ENCODE measurements at regions not wholly inside any gene's neighbourhood (a gene's known extent, or its start where the extent isn't known, plus 50 kb on each side); places are given as distances from the start of the nearest gene placed in this dataset.
"Not testable (repeated sequence)": the region's sequence is repeated elsewhere in the genome, so short reads cannot be mapped to it uniquely, and the experiment has no call there.

DNA sequence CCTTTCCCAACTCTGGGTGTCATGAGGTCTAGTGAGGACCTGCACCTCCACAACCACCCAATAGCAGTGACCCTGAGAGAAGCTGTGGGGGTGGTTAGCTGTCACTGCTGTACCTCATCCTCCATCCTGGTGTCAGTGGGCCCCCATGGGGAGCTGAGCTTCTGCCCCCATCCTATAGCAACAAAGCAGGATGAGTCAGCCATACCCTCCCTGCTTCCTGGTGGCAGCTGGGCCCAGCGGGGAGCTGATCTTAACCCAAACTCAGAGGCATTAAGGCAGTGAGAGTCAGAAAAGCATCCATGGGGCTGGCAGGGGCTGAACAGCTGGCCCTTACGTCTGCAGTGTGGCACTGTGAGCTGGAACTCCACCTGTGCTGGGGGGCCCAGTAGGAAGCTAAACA, 247.8 kb upstream of the HDAC4 start:
- no peak for DNase-seq (ENCODE audit: low read depth)

DNA sequence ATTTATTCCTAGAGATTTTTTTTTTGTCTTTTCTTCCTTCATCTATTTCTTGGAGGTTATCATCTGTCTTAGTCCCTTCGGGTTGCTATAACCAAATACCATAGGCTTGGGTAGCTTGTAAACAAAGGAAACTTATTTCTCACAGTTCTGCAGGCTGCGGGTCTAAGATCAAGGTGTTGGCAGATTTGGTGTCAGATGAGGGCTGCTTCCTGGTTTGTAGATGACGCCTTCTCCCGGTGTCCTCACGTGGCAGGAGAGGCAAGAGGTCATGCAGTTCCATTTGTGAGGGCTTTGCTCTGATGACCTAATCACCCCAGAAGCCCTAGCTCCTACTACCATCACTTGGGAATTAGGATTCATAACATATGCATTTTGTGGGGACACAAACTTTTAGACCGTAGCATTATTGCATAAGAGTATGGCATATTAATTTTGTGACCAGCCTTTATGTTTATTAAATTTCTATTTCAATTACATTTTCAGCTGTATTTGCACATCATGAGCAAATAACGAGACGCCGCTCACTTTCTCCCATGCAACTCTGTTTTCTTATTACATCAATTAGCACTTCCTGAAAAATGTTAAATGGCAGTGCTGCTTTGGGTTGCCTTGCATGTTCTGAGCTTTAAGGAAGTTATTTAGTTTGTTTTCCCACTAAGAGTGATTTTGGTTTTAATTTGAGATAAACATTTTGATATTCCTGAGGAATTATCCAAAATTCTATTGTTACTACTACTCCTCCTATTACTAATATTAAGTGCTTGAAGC, 246.4 kb upstream of the HDAC4 start:
- no peak for DNase-seq (ENCODE audit: low read depth)

DNA sequence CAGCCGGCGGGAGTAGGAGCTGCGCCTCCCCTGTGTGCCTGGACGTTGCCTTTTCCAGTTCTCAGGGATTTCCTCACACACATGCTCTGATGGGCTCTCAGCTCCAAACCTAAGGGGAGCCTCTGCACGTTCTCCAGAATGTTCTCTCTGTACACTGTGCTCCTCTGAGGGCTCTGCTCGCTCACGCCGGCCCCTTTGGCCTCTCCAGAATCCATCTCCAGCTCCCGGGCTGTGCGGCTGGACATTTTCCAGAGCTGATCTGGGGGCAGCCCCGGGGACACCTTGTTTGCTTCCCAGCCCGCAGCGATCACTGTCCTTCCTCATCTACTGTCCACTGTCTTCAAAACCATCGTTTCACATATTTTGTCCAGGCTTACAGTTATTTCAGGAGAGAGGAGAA, 245.4 kb upstream of the HDAC4 start:
- DNase-seq (ENCODE audit: low read depth) = no peak

DNA sequence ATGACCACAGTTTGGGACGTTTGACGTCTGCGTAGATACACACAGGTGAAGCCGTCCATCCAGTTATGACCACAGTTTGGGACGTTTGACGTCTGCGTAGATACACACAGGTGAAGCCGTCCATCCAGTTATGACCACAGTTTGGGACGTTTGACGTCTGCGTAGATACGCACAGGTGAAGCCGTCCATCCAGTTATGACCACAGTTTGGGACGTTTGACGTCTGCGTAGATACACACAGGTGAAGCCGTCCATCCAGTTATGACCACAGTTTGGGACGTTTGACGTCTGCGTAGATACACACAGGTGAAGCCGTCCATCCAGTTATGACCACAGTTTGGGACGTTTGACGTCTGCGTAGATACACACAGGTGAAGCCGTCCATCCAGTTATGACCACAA, 243.8 kb upstream of the HDAC4 start:
- not testable (repeated sequence) for DNase-seq (ENCODE audit: low read depth)

DNA sequence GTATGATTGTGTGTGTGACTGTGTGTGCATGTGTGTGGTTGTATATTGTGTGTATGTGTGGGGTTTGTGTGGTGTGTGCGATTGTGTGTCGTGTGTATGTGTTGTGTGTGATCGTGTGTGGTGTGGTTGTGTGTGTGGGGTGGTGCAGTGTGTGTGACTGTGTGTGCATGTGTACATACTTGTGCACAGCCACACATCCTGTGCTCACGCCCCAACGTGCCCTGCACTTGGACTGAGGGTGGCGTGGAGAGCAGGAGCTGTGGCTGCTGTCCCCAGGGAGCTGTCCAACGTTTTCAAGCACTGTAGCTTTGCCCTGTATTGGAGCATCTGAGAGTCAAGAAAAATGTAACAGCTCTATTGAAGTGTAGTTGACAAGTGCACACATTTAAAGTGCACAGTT, 243.2 kb upstream of the HDAC4 start:
- no peak for DNase-seq (ENCODE audit: low read depth)

DNA sequence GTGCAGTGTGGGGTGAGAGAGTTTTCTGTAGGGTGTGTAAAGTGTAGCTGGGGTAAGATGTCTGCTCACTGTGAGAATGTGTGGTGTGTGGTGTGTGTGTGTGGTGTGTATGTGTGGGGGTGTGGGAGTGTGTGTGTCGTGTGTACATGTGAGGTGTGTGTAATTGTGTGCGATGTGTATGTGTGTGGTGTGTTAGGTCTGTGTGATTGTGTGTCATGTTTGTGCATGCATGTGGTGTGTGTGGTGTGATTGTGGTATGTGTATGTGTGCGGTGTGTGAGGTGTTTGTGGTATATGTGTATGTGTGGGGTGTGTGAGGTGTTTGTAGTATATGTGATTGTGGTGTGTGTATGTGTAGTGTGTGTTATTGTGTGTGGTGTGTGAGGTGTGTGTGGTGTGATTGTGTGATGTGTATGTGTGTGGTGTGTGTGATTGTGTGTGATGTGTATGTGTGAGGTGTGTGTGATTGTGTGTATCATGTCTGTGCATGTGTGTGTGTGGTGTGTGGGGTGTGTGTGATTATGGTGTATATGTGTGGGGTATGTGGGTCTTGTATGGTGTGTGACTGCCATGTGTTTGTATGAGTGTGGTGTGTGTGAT, 241.7 kb upstream of the HDAC4 start:
- DNase-seq (ENCODE audit: low read depth) = no peak

DNA sequence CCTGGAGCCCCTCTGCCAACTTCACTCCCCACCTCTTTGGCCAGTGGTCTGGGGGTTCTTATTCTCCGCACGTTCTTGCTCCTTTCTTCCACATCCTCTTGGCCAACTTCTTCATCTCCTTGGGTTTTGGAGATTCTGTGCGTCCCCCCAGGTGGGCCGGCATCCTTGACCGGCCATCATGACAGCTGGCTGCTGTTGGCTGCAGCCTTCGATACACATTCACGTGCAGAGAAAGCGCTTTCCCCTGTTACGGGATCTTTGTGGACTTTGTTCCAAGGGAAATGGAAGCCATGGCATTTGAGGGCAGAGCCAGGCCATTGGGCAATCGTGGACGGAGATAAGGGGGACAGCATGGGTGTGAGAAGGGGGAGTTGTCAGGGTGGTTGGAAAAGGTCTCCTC, 241.1 kb upstream of the HDAC4 start:
- not testable (repeated sequence) for DNase-seq (ENCODE audit: low read depth)

DNA sequence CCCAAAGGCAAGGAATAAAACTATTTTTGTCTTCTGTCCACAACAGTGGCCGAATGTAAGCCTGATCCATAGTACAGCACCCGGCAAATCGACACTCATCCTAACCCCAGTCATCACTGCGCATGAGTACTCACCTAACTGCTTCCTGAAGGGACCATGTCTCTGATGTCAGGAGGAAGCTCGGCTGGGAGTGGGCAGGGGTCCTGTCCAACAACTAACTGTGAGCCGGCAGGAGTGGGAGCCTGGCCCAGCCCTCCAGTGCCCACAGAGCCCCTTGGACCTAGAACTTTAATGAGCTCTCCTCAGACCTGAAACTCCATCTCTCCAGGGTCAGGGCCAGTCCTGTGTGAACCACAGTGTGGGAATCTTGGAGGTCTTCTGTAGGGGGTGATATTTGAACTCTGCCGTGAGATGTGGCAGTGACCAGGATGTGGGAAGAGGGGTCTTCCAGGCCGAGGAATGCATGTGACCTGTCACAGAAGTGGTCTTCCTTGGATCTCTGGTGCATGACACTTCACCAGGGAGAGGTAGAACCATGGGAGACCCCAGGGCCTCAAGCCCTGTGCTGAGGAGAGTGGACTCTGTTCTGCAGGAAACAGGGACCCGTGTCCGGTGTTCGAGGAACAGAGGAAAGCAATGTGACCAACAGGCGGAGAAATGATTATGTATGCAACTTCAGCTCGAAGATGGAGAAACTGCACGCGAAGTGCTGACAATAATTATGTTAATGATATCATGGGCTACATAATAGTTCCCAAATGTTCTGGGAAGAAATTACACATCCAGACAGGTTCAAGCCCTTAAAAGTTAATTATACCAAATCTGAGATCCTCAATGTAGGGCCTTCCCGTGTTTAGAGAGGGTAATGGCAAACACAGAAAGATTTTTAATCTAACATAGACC, 240.1 kb upstream of the HDAC4 start:
- DNase-seq (ENCODE audit: low read depth) = no peak

DNA sequence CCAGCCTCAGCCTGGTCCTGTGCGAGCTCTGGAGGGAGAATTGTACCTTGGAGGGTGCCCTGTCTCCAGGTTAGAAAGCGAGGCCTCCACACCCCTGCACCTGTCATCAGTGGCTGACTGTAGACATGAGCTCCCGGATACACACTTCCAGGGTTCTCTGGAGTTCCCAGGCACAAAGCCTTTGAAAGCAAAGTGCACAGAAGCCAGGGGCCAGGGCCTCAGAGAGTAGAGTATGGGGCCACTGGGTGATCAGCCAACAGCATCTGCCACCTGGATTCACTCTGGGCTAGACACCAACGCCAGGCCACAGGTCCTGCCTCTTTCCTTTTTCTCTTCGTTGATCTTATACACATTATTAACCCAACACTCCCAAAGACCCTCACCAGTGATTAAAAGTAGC, 239.4 kb upstream of the HDAC4 start:
- no peak for DNase-seq (ENCODE audit: low read depth)

DNA sequence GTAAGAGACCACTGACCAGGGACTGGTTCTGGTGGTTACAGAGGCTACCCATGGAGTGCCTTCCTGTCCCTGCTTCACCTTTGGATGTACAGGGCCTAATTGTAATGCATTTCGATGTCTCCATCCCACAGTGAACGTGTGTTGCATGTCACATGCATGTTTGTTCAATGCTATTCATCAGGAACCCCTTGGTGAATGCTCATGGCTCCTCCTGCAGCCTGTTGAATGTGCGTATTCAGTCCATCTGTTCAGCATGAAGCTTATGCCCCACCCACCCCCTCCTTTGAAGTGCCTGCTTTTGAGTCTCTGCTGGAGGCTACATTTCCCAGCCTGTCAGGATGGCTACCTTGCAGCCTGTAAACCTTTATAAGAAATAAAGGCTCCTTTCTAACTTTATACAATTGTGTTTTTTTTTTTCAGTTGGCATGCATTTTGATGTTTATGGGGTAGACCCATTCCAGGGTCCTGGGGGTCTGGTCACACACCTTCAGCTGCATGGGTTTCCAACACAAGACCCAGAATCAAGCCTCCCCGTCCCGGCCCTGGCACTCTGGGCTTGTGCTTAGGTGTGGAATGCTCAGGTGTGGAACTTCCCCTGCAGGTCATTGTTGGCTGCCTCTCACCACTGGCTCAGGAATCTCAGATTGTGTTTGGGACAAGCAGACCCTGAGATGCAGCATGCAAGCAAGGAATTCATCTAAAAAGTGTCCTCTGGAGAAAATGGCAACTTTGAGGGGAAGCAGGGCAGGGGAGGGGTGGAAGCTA, 238.8 kb upstream of the HDAC4 start:
- no peak for DNase-seq (ENCODE audit: low read depth)

DNA sequence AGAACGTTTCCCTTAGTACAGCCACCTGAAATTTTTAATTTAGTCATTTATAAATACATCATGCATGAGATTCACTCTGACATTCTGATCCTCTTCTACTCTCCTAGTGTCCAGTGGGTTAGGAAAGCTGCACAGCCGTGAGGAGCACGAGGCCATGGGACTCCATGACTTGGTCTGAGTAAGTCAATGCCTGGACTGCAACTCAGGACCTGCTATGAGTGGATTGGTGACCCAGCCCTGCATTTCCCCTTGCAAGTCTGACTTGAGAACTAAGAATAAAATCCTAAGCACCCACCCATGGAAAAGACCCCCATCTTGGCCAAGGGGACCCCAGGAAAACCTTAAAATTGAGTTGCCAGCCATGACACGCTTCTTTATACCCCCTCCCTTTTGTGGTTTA, 237.6 kb upstream of the HDAC4 start:
- DNase-seq (ENCODE audit: low read depth) = no peak

DNA sequence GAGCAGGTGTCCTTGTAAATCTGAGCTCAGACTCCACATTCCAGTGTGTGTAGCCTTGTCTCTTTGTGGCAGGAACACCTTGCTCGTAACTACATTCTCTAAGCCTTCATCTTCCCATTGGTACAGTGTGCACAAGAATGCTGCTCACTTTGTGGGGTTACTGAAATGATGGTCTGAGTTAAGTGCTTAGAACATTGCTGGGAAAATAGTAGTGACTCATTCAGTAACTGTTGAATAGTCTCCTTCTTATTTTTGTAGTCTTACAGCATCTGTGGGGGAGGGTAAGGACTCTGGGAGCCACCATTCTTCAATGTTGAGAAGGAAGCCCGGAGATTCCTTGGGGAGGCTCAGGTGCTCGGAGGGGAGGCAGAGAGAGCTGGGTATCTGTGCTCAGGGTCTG, 236.0 kb upstream of the HDAC4 start:
- DNase-seq (ENCODE audit: low read depth) = no peak

DNA sequence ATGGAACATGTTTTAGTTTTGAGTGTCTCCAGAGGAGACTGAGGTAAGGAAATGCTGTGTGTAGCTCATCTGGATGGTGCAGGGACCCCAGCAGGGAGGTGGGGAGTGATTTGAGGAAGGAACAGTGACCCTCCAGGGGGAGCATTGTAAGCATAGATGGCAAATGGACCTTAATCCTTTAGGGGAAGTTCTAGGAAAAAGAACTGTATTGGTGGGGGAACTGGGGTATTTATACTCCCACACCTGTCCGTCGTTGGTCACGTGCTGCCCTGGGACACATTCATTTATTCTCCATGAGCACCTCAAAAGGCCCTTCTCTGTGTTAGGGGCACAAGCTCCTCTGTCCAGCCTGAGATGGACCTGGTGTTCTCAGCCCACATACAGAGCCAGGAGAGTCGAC, 233.9 kb upstream of the HDAC4 start:
- DNase-seq (ENCODE audit: low read depth) = no peak

DNA sequence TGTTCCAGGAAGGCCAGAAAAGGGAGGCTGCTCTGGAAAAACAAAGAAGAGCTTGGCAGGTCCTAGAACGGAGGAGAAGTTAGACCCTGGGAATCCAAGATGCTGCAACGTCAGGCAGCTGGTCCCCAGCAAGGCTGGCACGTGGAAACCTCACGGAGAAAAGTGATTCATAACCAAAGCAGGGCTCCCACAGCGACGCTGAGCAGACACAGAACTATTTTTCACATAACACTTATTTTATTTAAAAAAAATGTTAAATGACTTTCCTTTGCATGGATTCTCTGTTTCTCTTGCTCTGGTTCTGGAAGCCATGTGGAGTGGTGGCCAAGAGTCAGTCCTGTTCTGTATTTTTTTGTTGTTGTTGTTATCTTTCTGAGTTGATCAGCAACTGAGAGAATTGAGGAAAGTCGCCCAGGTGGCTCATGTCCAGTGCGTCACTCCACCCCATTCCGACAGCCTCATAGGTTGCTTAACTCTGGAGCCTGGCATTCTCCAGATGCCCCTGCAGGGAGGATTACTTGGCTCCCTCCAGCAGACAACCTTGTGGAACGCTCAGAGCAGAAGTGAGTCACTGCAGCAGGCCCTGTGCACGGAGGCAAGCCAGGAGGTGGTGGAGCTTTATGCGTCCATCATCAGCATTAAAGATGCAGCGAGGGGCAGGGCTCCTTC, 229.9 kb upstream of the HDAC4 start:
- DNase-seq (ENCODE audit: low read depth) = no peak

DNA sequence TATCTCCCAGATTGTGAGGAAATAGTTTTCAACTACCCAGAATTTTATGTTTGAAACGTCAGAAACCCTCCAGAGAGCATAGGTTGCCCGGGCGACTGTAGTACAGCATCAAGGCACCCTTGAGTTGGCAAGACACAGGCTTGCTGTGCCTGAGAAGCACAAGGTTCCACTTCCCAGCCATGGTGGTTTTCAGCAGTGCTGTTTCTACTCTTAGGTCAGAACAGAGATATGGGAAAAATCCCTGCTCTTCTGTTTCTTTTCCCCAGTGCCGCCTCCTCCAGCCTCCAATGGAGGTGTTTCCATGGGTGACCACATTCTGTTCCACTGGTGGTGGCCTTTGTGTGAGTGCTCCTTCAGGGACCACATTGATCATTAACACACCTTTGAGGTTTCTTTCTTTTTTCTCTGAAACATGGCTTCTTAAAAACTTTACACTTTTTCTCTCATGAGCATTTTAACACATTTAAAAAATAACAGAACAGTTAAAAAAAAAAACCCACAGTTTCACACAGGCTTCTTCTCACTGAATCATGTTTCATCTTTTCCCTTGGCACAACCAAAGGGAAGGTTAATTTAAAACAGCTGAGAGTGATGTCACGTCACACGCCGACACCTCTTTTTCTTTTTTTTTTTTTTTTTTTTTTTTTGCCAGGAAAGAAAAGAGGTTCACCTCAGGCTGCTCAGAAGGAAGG, 229.3 kb upstream of the HDAC4 start:
- no peak for DNase-seq (ENCODE audit: low read depth)

DNA sequence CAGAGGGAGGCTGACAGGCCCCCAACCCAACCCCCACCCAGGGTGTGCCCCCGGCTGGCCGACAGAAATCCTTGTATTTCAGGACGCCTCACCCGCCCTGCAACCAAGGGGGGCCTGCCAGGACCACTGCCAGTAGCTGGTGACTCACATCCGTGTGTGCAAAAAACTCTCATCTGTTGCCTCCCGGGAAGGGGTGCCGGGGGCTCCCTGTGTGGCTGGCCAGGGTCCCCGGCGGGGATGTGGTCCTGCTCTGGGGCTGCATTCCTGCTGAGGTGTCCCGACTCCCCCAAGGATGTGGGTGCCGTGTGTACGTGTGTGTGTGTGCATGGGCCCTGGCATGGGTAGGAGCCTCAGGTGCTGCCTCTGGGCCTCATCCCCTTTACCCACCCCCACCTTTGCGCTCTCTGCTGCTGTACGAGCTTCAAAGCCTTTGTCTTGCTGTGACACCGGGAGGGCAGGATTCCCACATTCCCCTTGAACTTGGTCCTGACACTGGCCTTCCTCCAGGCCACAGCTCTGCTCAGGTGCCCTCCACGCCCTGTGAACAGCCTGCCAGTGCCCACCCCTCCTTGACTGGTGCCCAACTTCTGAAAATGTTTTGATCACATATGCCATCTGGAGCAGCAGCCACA, 226.3 kb upstream of the HDAC4 start:
- no peak for DNase-seq (ENCODE audit: low read depth)

DNA sequence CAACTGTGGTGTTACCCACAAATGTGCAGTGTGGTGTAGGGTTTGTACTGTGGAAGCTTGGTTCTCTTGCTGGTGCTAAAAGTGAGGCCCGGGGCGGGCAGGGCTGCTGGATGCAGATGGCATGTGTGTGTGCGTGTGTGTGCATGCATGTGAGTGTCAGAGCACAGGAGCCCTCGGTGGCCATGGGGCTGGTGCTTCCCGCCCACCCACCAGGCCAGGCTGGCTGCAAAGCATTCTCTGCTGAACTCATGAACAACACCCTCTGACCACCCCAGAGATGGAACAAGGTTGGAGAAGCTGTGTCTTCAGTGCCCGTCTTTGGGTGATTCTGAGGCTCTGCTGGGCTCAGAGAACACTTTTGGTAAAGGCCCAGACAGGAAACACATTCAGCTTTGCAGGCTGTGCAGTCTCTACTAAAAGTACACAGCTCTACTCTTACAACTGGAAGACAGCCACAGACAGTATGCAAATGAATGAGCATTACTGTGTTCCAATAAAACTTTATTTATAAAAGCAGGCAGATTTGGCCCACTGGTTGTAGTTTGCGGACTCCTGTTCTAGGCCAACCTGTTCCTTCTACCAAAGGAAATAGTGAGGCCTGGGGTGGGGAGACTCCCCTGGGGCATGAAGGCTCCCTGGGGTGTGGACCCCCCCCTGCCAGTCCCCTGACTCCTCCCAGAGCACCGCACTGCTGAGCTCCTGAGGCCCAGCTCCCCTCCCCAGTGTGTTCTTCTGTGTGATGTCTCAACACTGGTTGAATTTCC, 225.3 kb upstream of the HDAC4 start:
- no peak for DNase-seq (ENCODE audit: low read depth)

DNA sequence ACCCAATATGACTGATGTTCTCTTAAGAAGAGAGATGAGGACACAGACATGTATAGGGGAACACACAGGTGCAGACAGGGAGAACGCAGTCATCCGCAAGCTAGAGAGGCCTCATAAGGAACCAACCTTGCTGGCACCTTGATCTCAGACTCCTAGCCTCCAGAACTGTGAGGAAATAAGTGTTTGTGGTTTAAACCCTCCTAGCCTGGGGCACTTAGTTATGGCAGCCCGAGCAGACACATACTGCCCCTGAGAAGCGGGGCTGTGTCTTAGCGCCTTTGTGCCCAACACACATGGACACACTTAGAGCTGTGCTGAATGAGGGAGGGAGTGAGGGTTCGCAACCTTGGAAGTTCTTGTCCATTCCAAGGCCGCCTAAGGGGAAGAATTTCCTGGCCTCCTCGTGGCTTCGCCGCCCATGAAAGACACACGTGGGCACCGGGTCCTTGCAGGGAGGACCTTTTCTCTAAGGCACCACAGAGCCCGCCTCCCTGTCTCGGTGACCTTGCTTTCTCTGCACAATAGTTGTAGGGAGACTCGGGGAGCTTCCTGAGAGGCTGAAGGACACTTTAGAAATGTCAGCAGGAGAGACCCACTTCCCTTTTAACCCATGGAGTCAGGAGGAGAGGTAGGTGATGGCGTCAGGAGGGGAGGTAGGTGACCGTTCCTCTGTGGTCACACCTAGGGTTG, 224.5 kb upstream of the HDAC4 start:
- DNase-seq (ENCODE audit: low read depth) = no peak

DNA sequence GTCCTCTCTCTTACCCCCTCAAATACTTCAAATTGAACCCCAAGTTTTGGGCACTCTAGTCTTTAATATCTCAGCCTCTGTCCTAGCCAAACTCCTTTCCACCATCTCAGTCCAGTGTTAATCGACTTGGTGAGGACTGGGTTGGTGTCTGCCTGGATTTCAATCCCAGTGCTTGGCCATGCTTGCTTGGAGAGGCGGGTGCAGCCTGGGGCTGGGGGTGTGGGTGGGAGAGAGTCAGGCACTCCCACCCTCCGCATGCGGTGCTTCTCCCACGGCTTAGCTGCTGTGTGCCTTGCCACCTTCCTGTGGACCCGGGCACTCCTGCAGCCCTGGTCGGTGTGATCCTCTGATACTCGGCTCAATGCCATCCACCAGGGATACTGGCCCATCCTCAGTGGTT, 220.8 kb upstream of the HDAC4 start:
- no peak for DNase-seq (ENCODE audit: low read depth)
